ENCODE measurements at regions not wholly inside any gene's neighbourhood (a gene's known extent, or its start where the extent isn't known, plus 50 kb on each side); places are given as distances from the start of the nearest gene placed in this dataset.

GRCh38 chr11:119491753-119492510 lies 69.0 kb upstream of the THY1 start:
- TF ChIP-seq CTCF (IDR thresholded peaks at IDR 0.05) (no peak), EP300 (IDR thresholded peaks at IDR 0.05) (no peak), POLR2AphosphoS5 (IDR thresholded peaks at IDR 0.05) (no peak), POLR2A (IDR thresholded peaks at IDR 0.05) (no peak)
- Histone ChIP-seq H3K4me1 (no peaks in the 10 kb centered on the region), H3K9me3 (no peaks in the 10 kb centered on the region), H3K4me3 (no peak overlapping the region), H3K27me3 (peaks cover 0 to 17% (median 0%) of the 10 kb centered on the region in 3 donors), H3K27ac (no peak overlapping the region), H3K36me3 (no peaks in the 10 kb centered on the region)
- intact Hi-C loops (cut with DNase I; ENCODE audit: low total_unique reads), result no loop called here
- WGBS, 5 donors, result 63 to 74% (median 70%) methylated on average over 17 of the region's 17 CpGs
- peak in 1 of 2 donors; percentile 45 for DNase-seq

- intact Hi-C loops (cut with DNase I; ENCODE audit: low total_unique reads), result no loop called here
- Histone ChIP-seq H3K4me3 (no peak overlapping the region), H3K27ac (no peak overlapping the region), H3K4me1 (no peaks in the 10 kb centered on the region), H3K27me3 (peaks cover 0 to 17% (median 0%) of the 10 kb centered on the region in 3 donors), H3K36me3 (no peaks in the 10 kb centered on the region), H3K9me3 (no peaks in the 10 kb centered on the region)
- TF ChIP-seq POLR2AphosphoS5 (IDR thresholded peaks at IDR 0.05) (no peak), EP300 (IDR thresholded peaks at IDR 0.05) (no peak), CTCF (IDR thresholded peaks at IDR 0.05) (no peak), POLR2A (IDR thresholded peaks at IDR 0.05) (no peak)
- no peak for DNase-seq
- WGBS, 5 donors, result 84 to 92% (median 89%) methylated on average over 15 to 24 of the region's 24 CpGs
Observed at GRCh38 chr11:119490253-119491006, 67.5 kb upstream of the THY1 start.

- no peaks in the 10 kb centered on the region for H3K36me3 ChIP-seq
- H3K27me3 ChIP-seq, result peaks cover 0 to 22% (median 0%) of the 10 kb centered on the region in 3 donors
- TF ChIP-seq EP300 (IDR thresholded peaks at IDR 0.05) (no peak), POLR2A (IDR thresholded peaks at IDR 0.05) (no peak), POLR2AphosphoS5 (IDR thresholded peaks at IDR 0.05) (no peak), CTCF (IDR thresholded peaks at IDR 0.05) (no peak)
- H3K4me3 ChIP-seq, result no peak overlapping the region
- intact Hi-C loops (cut with DNase I; ENCODE audit: low total_unique reads), result loop anchor here (10.0 kb wide), 1 partner anchor 616 kb away; no protein-coding TSS in a partner anchor
- H3K4me1 ChIP-seq, result no peaks in the 10 kb centered on the region
- 66 to 80% (median 73%) methylated on average over 3 of the region's 3 CpGs for whole genome bisulfite sequencing, 5 donors
- no peak overlapping the region for H3K27ac ChIP-seq
- H3K9me3 ChIP-seq, result no peaks in the 10 kb centered on the region
- DNase-seq, result no peak
Observed at GRCh38 chr11:119489087-119489486, 66.1 kb upstream of the THY1 start.

- Histone ChIP-seq H3K4me3 (no peak overlapping the region), H3K36me3 (no peaks in the 10 kb centered on the region), H3K9me3 (no peaks in the 10 kb centered on the region), H3K27me3 (peaks cover 0 to 22% (median 0%) of the 10 kb centered on the region in 3 donors), H3K27ac (no peak overlapping the region), H3K4me1 (no peaks in the 10 kb centered on the region)
- TF ChIP-seq EP300 (IDR thresholded peaks at IDR 0.05), result no peak
- no peak for TF ChIP-seq POLR2A (IDR thresholded peaks at IDR 0.05)
- no peak for TF ChIP-seq CTCF (IDR thresholded peaks at IDR 0.05)
- TF ChIP-seq POLR2AphosphoS5 (IDR thresholded peaks at IDR 0.05), result no peak
- intact Hi-C loops (cut with DNase I; ENCODE audit: low total_unique reads), result loop anchor here (10.0 kb wide), 1 partner anchor 616 kb away; no protein-coding TSS in a partner anchor
- no peak for DNase-seq
- WGBS, 5 donors, result 71 to 80% (median 76%) methylated on average over 9 of the region's 9 CpGs
Observed at GRCh38 chr11:119488256-119488995, 65.5 kb upstream of the THY1 start.
